HEK293 (cell line): ENCODE measurements at regions not wholly inside any gene's neighbourhood (a gene's known extent, or its start where the extent isn't known, plus 50 kb on each side); places are given as distances from the start of the nearest gene placed in this dataset.

Source experiments
- CTCF ChIA-PET: fragments of 350-600 bp; formaldehyde crosslinking; extraction: SDS; loops from one replicate; lab custom pipeline; 2021; ENCODE audit warnings: antibody characterized with exemption; lab: Yijun Ruan, JAX
- POLR2A ChIA-PET: fragments of 300-600 bp; formaldehyde crosslinking; extraction: SDS; loops from one replicate; lab custom pipeline; 2020; ENCODE audit warnings: antibody characterized with exemption, inconsistent platforms; lab: Yijun Ruan, JAX
- H3K27ac ChIP-seq: fragments of 200-500 bp; sonication (Bioruptor generic); 2 replicates; pipeline ENCODE4 v1.5.1; 2014; ENCODE audit warnings: low read depth, low read length, control low read depth, inconsistent platforms; ENCODE audit errors: extremely low read depth
- H3K36me3 ChIP-seq, 2 experiments: fragments of 200-500 bp in 1 of 2; sonication (Bioruptor generic) in 1 of 2; 1 replicate in 1 of 2; 2 replicates in 1 of 2; pipeline ENCODE4 v1.5.1; 2014 to 2017; ENCODE audit warnings: inconsistent platforms in 2 of 2, low read length in 2 of 2; ENCODE audit not compliant: control insufficient read depth in 2 of 2, insufficient read depth in 1 of 2
- H3K4me1 ChIP-seq: fragments of 200-500 bp; sonication (Bioruptor generic); 2 replicates; pipeline ENCODE4 v1.5.1; 2014; ENCODE audit warnings: mild to moderate bottlenecking, low read length, inconsistent platforms; ENCODE audit not compliant: control insufficient read depth, insufficient read depth
- H3K4me3 ChIP-seq: 2 replicates; pipeline ENCODE4 v1.5.1; 2011; ENCODE audit warnings: low read depth, mild to moderate bottlenecking, control low read depth, low read length, moderate library complexity
- H3K9me3 ChIP-seq: fragments of 200-500 bp; sonication (Bioruptor generic); 2 replicates; pipeline ENCODE4 v1.5.1; 2014; ENCODE audit warnings: low read depth, low read length, inconsistent platforms; ENCODE audit not compliant: control insufficient read depth, insufficient read depth
- FEZF1 ChIP-seq: fragments of 450-650 bp; formaldehyde crosslinking; IDR thresholded peaks from 2 replicates; pipeline ENCODE4 v1.5.1; 2016; ENCODE audit warnings: missing biosample characterization, missing genetic modification characterization
- GFI1B ChIP-seq: fragments of 450-650 bp; formaldehyde crosslinking; IDR thresholded peaks from 2 replicates; pipeline ENCODE4 v1.5.1; 2016; ENCODE audit warnings: missing biosample characterization, missing genetic modification characterization
- KLF10 ChIP-seq: fragments of 450-650 bp; IDR thresholded peaks from 2 replicates; pipeline ENCODE4 v1.5.1; 2018; ENCODE audit warnings: missing biosample characterization, mild to moderate bottlenecking, missing genetic modification characterization
- KLF17 ChIP-seq: fragments of 450-650 bp; formaldehyde crosslinking; IDR thresholded peaks from 2 replicates; pipeline ENCODE4 v1.5.1; 2016; ENCODE audit warnings: missing biosample characterization, missing genetic modification characterization
- REST ChIP-seq: fragments of 450-650 bp; formaldehyde crosslinking; IDR thresholded peaks from 2 replicates; pipeline ENCODE4 v1.5.1; 2016; ENCODE audit warnings: missing biosample characterization, missing genetic modification characterization
- ZBTB21 ChIP-seq: fragments of 450-650 bp; formaldehyde crosslinking; IDR thresholded peaks from 2 replicates; pipeline ENCODE4 v1.5.1; 2017; ENCODE audit warnings: missing biosample characterization, missing genetic modification characterization
- ZFP37 ChIP-seq: fragments of 450-650 bp; formaldehyde crosslinking; IDR thresholded peaks from 2 replicates; pipeline ENCODE4 v1.5.1; 2016; ENCODE audit warnings: missing biosample characterization, missing genetic modification characterization
- ZNF2 ChIP-seq: fragments of 450-650 bp; formaldehyde crosslinking; IDR thresholded peaks from 2 replicates; pipeline ENCODE4 v1.5.1; 2016; ENCODE audit warnings: missing biosample characterization, missing genetic modification characterization
- ZNF248 ChIP-seq: fragments of 450-650 bp; formaldehyde crosslinking; IDR thresholded peaks from 2 replicates; pipeline ENCODE4 v1.5.1; 2017; ENCODE audit warnings: missing biosample characterization, missing genetic modification characterization
- ZNF302 ChIP-seq: fragments of 450-650 bp; formaldehyde crosslinking; IDR thresholded peaks from 2 replicates; pipeline ENCODE4 v1.5.1; 2016; ENCODE audit warnings: missing biosample characterization, missing genetic modification characterization, low read depth
- ZNF350 ChIP-seq: fragments of 450-650 bp; formaldehyde crosslinking; IDR thresholded peaks from 2 replicates; pipeline ENCODE4 v1.5.0; 2017; ENCODE audit warnings: missing biosample characterization, mild to moderate bottlenecking, missing genetic modification characterization
- ZNF366 ChIP-seq: fragments of 450-650 bp; formaldehyde crosslinking; conservative IDR thresholded peaks from 2 replicates; pipeline ENCODE4 v1.5.1; 2016; ENCODE audit warnings: missing biosample characterization, missing genetic modification characterization
- ZNF488 ChIP-seq: fragments of 450-650 bp; formaldehyde crosslinking; IDR thresholded peaks from 2 replicates; pipeline ENCODE4 v1.5.1; 2016; ENCODE audit warnings: missing biosample characterization, missing genetic modification characterization
- ZNF518A ChIP-seq: fragments of 450-650 bp; formaldehyde crosslinking; conservative IDR thresholded peaks from 2 replicates; pipeline ENCODE4 v1.5.1; 2016; ENCODE audit warnings: low read depth, missing biosample characterization, missing genetic modification characterization
- ZNF549 ChIP-seq: fragments of 450-650 bp; IDR thresholded peaks from 2 replicates; pipeline ENCODE4 v1.5.1; 2018; ENCODE audit warnings: missing biosample characterization, missing genetic modification characterization, mild to moderate bottlenecking, inconsistent platforms, moderate library complexity
- ZNF560 ChIP-seq: fragments of 450-650 bp; formaldehyde crosslinking; IDR thresholded peaks from 2 replicates; pipeline ENCODE4 v1.5.1; 2017; ENCODE audit warnings: missing biosample characterization, missing genetic modification characterization, borderline replicate concordance
- ZNF670 ChIP-seq: fragments of 450-650 bp; formaldehyde crosslinking; IDR thresholded peaks from 2 replicates; pipeline ENCODE4 v1.5.1; 2016; ENCODE audit warnings: missing biosample characterization, missing genetic modification characterization, low read depth
- ZNF837 ChIP-seq: fragments of 450-650 bp; formaldehyde crosslinking; IDR thresholded peaks from 2 replicates; pipeline ENCODE4 v1.5.1; 2016; ENCODE audit warnings: missing biosample characterization, missing genetic modification characterization

- no peaks in the 10 kb centered on the region for H3K9me3 ChIP-seq
- no peak overlapping the region for H3K4me3 ChIP-seq
- no peaks in the 10 kb centered on the region for H3K36me3 ChIP-seq
- POLR2A ChIA-PET = no interaction called here
- H3K4me1 ChIP-seq = no peaks in the 10 kb centered on the region
- CTCF ChIA-PET = no interaction called here
- H3K27ac ChIP-seq = no peak overlapping the region
- TF ChIP-seq ZNF549 (tag by site-specific recombination) = no peak
- TF ChIP-seq ZNF518A (tag by site-specific recombination) = no peak
- no peak for TF ChIP-seq ZNF248 (tag by site-specific recombination)
- no peak for TF ChIP-seq KLF17 (tag by site-specific recombination)
- TF ChIP-seq ZBTB21 (tag by site-specific recombination) = no peak
- TF ChIP-seq ZNF837 = no peak
- TF ChIP-seq ZNF670 = no peak
- TF ChIP-seq FEZF1 (tag by site-specific recombination) = no peak
- TF ChIP-seq ZNF366 (tag by site-specific recombination) = no peak
- TF ChIP-seq ZNF488 (tag by site-specific recombination) = no peak
- TF ChIP-seq ZNF350 (tag by site-specific recombination) = no peak
- no peak for TF ChIP-seq ZNF2 (tag by site-specific recombination)
- TF ChIP-seq ZFP37 (tag by site-specific recombination) = no peak
- TF ChIP-seq GFI1B (tag by site-specific recombination) = no peak
- no peak for TF ChIP-seq REST (tag by site-specific recombination)
- no peak for TF ChIP-seq ZNF302 (tag by site-specific recombination)
- no peak for TF ChIP-seq ZNF560 (tag by site-specific recombination)
- TF ChIP-seq KLF10 (tag by site-specific recombination) = no peak
- TF ChIP-seq, all 188 proteins: peak for 0
Measured at GRCh38 chrX:914206-914605, 283.6 kb downstream of the SHOX start.
